ENCODE measurements at regions not wholly inside any gene's neighbourhood (a gene's known extent, or its start where the extent isn't known, plus 50 kb on each side); places are given as distances from the start of the nearest gene placed in this dataset.

GRCh38 chr3:81846988-81847387 is 85.5 kb upstream of the GBE1 start:
- no peak overlapping the region for H3K4me3 ChIP-seq (ENCODE audit: control insufficient read depth in 2 of 3, extremely low read depth in 1 of 3, insufficient read depth in 2 of 3, low read depth in 1 of 3, low read length in 3 of 3)
- no peak overlapping the region for H3K9ac ChIP-seq (ENCODE audit: control insufficient read depth, extremely low read depth, insufficient read depth, low read length)
- no peak overlapping the region for H3K4me2 ChIP-seq (ENCODE audit: control insufficient read depth, extremely low read depth, insufficient read depth, low read depth, low read length)
- no peak overlapping the region for H2AFZ ChIP-seq (ENCODE audit: control insufficient read depth, low read length)
- no peaks in the 10 kb centered on the region for H3K27me3 ChIP-seq (ENCODE audit: control insufficient read depth, extremely low read depth, insufficient read depth, low read length)
- no peak for DNase-seq (ENCODE audit: low read depth, low spot score)
- no peaks in the 10 kb centered on the region for H3K9me1 ChIP-seq (ENCODE audit: control insufficient read depth, extremely low read depth, insufficient read depth, low read length)
- TF ChIP-seq CTCF (optimal IDR thresholded peaks at IDR 0.05 in 1 of 3, IDR thresholded peaks at IDR 0.05 in 1 of 3, conservative IDR thresholded peaks at IDR 0.05 in 1 of 3; ENCODE audit: extremely low read depth in 1 of 3, insufficient read depth in 2 of 3, low read length in 3 of 3) (no peak), EZH2 (IDR thresholded peaks at IDR 0.05; ENCODE audit: low read length) (no peak)
- no peaks in the 10 kb centered on the region for H4K20me1 ChIP-seq (ENCODE audit: control insufficient read depth, extremely low read depth, insufficient read depth, low read length)
- H3K4me1 ChIP-seq (ENCODE audit: control insufficient read depth, extremely low read depth, insufficient read depth, low read length), result no peaks in the 10 kb centered on the region
- H3K79me2 ChIP-seq (ENCODE audit: control insufficient read depth, insufficient read depth, low read length), result no peaks in the 10 kb centered on the region
- H3K9me3 ChIP-seq (ENCODE audit: control insufficient read depth, low read depth, low read length), result no peaks in the 10 kb centered on the region
- FAIRE-seq, result no peak
- H3K36me3 ChIP-seq (ENCODE audit: control insufficient read depth in 2 of 2, extremely low read depth in 1 of 2, insufficient read depth in 2 of 2, low read length in 2 of 2), result no peaks in the 10 kb centered on the region
- H3K27ac ChIP-seq (ENCODE audit: control insufficient read depth, insufficient read depth, low read length), result no peak overlapping the region
- dilution Hi-C loops (cut with MboI; ENCODE audit: extremely low pct_ligation_motif_present, low sequenced_read_pairs), result no loop called here

GRCh38 chr3:81841540-81841939 is 80.1 kb upstream of the GBE1 start:
- Histone ChIP-seq H3K4me2 (ENCODE audit: control insufficient read depth, extremely low read depth, insufficient read depth, low read depth, low read length) (no peak overlapping the region), H2AFZ (ENCODE audit: control insufficient read depth, low read length) (no peak overlapping the region), H3K27ac (ENCODE audit: control insufficient read depth, insufficient read depth, low read length) (no peak overlapping the region), H3K36me3 (ENCODE audit: control insufficient read depth in 2 of 2, extremely low read depth in 1 of 2, insufficient read depth in 2 of 2, low read length in 2 of 2) (no peaks in the 10 kb centered on the region), H3K79me2 (ENCODE audit: control insufficient read depth, insufficient read depth, low read length) (no peaks in the 10 kb centered on the region), H3K27me3 (ENCODE audit: control insufficient read depth, extremely low read depth, insufficient read depth, low read length) (no peaks in the 10 kb centered on the region), H3K4me1 (ENCODE audit: control insufficient read depth, extremely low read depth, insufficient read depth, low read length) (no peaks in the 10 kb centered on the region), H3K9me3 (ENCODE audit: control insufficient read depth, low read depth, low read length) (no peaks in the 10 kb centered on the region), H3K9ac (ENCODE audit: control insufficient read depth, extremely low read depth, insufficient read depth, low read length) (no peak overlapping the region), H3K4me3 (ENCODE audit: control insufficient read depth in 2 of 3, extremely low read depth in 1 of 3, insufficient read depth in 2 of 3, low read depth in 1 of 3, low read length in 3 of 3) (no peak overlapping the region), H4K20me1 (ENCODE audit: control insufficient read depth, extremely low read depth, insufficient read depth, low read length) (no peaks in the 10 kb centered on the region), H3K9me1 (ENCODE audit: control insufficient read depth, extremely low read depth, insufficient read depth, low read length) (no peaks in the 10 kb centered on the region)
- no peak for DNase-seq (ENCODE audit: low read depth, low spot score)
- no peak for TF ChIP-seq EZH2 (IDR thresholded peaks at IDR 0.05; ENCODE audit: low read length)
- TF ChIP-seq CTCF (optimal IDR thresholded peaks at IDR 0.05 in 1 of 3, IDR thresholded peaks at IDR 0.05 in 1 of 3, conservative IDR thresholded peaks at IDR 0.05 in 1 of 3; ENCODE audit: extremely low read depth in 1 of 3, insufficient read depth in 2 of 3, low read length in 3 of 3), result no peak
- FAIRE-seq, result no peak
- dilution Hi-C loops (cut with MboI; ENCODE audit: extremely low pct_ligation_motif_present, low sequenced_read_pairs), result no loop called here

Data from keratinocyte (primary cell).